HG03103 (cell line): ENCODE measurements at regions not wholly inside any gene's neighbourhood (a gene's known extent, or its start where the extent isn't known, plus 50 kb on each side); places are given as distances from the start of the nearest gene placed in this dataset.

Experiments
- ATAC-seq: cut with Tn5 transposase; IDR thresholded peaks from one replicate; pipeline ENCODE4 v1.9.1; 2021; ENCODE audit warnings: low read depth; ENCODE audit not compliant: unreplicated experiment

- ATAC-seq = no peak
These were observed 54.7 kb upstream of the OPCML start for GRCh38 chr11:133586903-133587517.

- no peak for ATAC-seq
These were observed 50.4 kb upstream of the OPCML start for GRCh38 chr11:133582750-133583149.

GRCh38 chr11:133582326-133582725 is 50.0 kb upstream of the OPCML start:
- ATAC-seq = no peak
